Activated CD4-positive, alpha-beta T cell treated with anti-CD3 and anti-CD28 coated beads, Interleukin-2, Interleukin-6, amounts not matched to agents 100 ng/mL and 50 ng/mL, durations not matched to agents 16 hours and 8 hours (primary cell): ENCODE measurements at regions not wholly inside any gene's neighbourhood (a gene's known extent, or its start where the extent isn't known, plus 50 kb on each side); places are given as distances from the start of the nearest gene placed in this dataset.

Experiments used
- DNase-seq: peaks from one replicate; pipeline ENCODE4 v3.0.0-alpha.2; 2020

- DNase-seq, result no peak
These were observed 52.4 kb upstream of the CDC42BPA start for GRCh38 chr1:227370533-227371254.

DNA sequence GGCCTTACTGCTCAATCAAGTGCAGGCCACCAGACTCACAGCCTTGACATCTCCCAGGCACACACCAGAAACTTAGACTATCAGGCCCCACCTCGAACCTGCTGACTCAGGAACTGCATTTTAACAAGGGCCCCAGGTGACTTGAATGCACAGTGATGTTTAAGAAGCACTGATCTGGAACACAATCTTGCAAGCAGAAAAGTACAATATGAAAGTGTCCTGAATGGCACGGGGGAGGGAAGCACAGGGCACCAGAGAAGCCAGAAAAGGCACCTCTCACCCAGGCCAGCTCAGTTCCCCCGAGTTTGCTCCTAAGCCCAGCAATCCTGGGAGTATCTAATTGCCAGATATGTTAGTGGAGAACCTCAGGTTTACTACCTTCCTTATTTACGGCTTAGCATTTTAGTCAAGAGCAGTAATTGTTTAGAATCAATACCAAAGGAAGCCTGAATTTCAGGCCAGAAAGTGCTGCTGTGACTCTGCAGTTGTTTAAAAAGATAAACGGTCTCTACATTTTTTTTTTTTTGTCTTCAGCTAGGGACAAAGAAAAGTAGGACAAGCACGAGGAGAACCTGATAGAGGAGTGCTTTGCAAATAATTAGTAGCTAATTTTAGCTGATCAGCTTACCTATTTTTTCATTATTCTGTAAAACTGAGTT lies 50.9 kb upstream of the CDC42BPA start:
- no peak for DNase-seq
